ENCODE measurements at regions not wholly inside any gene's neighbourhood (a gene's known extent, or its start where the extent isn't known, plus 50 kb on each side); places are given as distances from the start of the nearest gene placed in this dataset.

DNA sequence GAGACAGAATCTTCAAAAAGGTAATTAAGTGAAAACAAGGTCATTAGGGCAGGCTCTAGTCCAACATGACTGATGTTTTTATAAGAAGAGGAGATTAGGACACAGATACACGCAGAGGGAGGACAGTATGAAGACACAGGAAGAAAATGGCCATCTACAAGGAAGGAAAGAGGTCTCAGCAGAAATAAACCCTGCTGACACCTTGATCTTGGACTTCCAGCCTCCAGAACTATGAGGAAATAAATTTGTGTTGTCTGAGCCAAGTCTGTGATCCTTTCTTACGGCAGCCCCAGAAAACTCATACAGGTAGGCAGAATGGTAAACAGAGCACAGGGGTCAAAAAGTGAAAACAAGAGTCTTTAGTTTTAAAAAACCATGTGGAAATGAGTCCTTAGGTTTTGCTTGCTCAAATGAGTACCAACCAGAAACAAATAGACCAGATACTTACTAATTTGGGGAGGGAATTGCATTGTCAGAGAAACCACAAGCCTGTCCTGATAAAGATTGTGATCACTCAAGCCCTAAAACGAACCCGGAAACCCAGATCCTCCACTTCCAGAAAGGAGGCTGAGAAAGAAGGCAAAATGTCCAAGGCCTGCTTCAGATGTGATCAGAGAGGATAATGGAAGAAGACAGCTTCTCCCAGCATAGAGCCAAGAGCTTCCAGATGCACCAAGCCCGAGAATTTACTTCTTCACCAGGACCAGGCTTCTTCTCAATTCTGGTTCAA is 93.9 kb downstream of the DUSP6 start:
- DNase-seq (ENCODE audit: extremely low read depth in 1 of 11, low read depth in 9 of 11, low spot score in 4 of 11), result no peak

DNA sequence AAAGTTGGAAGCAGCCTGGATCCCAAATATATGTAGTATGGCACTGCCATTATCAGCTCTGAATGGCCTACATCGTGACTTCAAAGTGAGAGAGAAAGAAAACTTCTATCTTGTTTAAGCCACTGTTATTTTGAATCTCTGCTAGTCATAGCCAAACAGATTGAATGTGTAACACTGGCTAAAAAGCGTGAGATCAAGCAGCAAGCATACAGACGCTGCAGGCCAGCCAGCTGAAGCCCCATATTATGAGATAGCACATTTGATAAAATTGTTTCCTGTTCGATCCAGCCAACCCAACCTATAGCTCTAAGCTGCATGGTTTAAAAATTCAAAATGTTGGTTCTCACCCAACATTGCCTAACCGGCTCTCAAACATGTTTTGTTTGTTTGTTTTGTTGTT is 95.0 kb downstream of the DUSP6 start:
- no peak for DNase-seq (ENCODE audit: extremely low read depth in 1 of 11, low read depth in 9 of 11, low spot score in 4 of 11)

DNA sequence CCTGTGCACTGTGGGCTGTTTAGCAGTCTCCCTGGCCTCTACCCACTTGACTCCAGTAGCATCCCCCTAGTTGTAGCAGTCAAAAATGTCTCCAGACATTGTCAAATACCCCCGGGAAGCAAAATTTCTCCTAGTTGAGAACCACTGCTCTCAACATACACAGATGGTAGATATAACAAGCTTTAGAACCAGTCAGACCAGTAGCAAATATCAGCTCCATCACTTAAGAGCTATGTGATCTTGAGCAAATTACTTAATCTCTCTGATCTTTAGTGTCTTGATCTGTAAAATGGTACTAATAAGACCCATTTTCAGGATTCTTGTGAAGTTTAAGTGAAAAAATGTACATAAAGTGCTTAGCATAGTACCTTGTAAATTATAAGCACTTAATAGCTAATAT is 96.2 kb downstream of the DUSP6 start:
- no peak for DNase-seq (ENCODE audit: extremely low read depth in 1 of 11, low read depth in 9 of 11, low spot score in 4 of 11)

DNA sequence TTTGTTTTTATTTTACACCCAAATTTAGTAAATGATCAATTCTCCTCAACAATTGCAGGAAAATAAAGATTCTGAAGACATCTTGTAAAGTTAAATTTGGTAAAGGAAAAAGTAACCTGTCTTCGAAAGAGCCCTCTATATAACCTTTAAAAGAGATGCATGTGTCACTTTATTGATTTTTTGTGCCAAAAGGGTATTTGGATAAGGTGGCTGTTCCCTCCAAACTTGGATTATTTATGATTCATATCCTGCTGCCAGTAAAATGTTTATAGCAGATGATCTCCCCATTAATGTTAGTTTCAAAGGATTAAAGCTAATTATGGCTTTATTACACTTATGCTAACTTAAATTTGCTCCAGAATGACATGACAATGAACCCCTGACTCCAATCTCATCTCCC is 98.8 kb downstream of the DUSP6 start:
- DNase-seq (ENCODE audit: extremely low read depth in 1 of 11, low read depth in 9 of 11, low spot score in 4 of 11), result no peak

DNA sequence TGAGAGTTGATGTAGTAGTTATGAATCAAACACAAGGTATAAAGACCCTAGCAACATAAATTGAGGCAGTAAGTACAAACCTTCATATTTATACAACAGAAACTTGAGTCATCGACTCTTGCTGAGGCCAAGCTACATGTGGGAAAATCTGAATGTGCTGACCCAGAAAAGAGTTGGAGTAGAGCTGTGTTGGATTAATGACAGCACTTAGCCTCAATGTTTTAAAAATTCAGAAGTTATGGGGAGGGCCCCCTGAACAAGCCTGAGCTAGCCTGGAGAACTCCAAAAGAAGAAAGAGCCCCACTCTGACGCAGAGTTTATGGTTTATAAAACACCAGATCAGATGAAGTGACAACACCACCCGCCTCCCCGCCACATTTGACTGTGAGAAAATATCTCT is 100.0 kb downstream of the DUSP6 start:
- no peak for DNase-seq (ENCODE audit: extremely low read depth in 1 of 11, low read depth in 9 of 11, low spot score in 4 of 11)

DNA sequence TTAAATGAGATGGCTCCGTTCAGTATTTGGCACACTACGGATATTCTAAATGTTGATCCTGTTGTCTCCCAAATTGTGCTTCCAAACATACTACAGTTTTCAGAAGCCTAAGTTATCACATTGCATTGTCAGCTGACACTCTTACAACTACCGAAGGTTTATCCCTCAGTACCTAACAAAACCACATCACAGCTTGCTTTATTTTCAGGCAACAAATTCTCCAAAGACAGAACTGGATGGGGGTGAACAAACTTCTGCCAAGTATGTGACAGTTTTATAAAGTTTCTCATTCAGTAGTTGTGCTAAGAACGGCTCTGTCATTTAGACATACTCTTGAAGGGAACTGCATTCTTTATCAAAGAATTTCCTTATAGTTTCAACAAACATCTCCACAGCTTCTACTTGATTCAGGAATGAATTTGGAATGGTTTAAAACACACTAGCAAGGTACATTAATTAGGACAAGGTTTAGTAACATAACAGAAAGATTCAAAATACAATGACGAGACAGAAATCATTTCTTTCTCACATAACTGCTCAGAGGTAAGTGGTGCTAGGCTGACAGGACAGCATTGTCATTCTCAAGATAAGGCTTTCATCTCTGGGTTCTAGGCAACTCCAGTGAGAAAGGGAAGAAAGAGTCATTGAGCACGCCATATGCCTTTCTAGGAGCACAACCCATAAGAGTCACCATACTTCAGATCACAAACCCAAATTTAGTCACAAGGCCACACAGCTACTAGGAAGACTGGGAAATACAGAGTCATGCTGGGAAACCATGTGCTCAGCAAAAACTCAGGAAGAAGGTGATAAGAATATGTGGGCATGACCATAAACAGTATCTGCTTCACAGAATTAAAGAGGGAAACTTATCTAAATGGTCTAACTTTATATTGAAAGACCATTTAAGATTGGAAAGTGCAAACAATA is 100.7 kb downstream of the DUSP6 start:
- no peak for DNase-seq (ENCODE audit: extremely low read depth in 1 of 11, low read depth in 9 of 11, low spot score in 4 of 11)

DNA sequence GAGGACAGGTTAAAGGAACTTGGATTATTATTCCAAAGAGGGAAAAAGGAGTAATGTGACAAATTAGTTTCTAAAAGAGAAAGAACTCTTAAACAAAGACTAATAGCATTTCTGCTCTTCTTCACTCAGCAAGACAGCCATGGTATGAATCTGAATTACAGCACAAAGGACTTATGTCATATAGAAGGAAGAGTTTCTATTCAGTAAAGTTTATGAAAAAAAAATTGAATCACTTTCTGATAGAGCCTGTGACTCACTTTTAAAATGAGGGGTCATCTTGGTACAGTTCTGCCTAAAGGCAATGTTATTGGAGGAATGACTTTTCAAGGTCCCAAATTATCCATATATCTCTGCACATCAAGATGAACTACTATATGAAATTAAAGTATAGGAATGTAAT is 101.7 kb downstream of the DUSP6 start:
- no peak for DNase-seq (ENCODE audit: extremely low read depth in 1 of 11, low read depth in 9 of 11, low spot score in 4 of 11)

DNA sequence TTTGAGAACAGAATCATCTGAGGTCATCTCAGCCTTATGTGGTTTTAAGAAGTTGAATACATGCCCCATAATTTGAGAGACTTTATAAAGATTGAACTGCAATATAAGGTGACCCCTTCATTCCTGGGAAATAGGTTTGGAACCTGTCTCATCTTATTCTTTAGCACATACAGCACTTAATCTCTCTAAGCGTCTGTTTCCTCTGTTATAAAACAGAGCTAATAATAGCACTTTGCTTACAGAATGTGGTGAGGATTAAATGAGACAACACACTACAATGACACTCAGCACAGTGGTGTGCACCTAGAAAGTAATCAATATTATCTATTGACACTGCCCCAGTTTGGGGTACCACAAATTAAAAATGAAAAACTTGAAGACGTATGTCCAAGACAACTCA is 102.1 kb downstream of the DUSP6 start:
- DNase-seq (ENCODE audit: extremely low read depth in 1 of 11, low read depth in 9 of 11, low spot score in 4 of 11), result no peak

DNA sequence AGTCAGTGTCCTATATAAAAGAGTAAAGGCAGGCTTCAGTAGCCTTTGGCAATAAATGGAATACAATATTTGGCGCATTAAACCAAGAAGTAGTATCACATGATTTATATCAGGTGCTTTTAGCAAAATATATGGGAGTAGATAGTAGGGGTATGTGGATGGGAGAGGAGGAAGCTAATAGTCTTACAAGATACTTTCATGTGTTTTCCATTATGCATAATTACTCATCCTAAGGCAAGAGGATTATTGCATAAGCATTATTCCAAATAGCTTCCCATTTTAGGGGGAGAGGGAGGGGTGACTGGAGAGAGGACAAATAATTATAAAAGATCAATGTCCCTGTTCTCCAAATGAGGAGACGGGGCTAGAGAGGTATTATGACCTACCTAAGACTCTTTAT is 104.3 kb downstream of the DUSP6 start:
- no peak for DNase-seq (ENCODE audit: extremely low read depth in 1 of 11, low read depth in 9 of 11, low spot score in 4 of 11)

DNA sequence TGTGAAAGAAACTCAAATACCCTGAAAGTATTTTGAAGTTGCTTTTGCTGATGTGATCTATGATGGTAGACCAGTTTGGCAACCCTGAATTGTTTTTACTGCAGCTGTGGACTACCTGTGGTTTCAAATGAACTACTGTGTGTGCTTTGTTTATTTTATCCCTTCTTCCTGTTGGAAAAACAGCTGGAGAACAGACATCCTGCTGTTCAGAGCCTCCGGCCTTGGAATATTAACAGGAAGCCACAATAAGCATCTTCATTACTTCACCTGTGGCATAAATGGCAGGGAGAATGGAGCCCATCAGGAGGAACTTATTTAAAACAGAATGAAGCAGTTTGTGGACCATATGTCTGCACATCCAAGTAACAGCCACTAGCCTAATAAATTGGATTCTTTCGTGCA is 104.8 kb downstream of the DUSP6 start:
- no peak for DNase-seq (ENCODE audit: extremely low read depth in 1 of 11, low read depth in 9 of 11, low spot score in 4 of 11)

DNA sequence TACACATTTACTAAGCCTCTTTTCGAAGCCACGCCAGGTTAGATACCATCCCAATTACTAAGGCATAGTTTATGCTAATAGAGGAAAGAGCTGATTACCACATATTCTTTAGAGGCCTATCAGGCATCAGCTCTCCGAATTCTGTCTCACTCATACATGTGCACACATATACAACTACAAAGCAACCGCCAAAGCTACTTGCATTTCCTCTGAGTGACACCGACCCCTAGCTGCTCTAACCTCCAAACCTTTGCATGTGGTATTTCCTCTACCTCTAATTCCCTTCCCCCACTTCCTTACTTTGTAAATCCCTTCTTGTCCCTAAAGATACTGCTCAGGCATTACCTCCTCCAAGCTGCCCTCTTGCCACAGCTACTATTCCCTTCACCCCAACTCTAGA is 107.2 kb downstream of the DUSP6 start:
- DNase-seq (ENCODE audit: extremely low read depth in 1 of 11, low read depth in 9 of 11, low spot score in 4 of 11), result no peak

DNA sequence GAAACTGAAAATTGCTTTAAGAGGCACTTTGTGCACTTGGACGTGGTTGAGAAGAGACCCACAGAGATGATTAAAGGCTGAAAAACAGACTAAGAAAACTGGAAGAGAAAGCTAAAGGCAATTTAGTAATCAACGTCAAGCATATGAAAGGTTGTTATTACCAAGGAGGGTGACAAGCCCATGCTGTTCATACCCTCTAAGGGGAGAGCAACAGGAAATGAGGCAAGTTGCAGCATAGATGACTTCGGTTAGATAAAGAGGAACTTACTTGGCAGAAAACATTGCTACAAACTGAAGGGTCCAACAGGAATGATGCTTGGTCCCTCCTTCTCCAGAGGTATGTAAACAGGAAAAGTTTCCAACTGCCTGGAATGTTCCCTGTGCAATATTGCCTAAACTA is 107.8 kb downstream of the DUSP6 start:
- no peak for DNase-seq (ENCODE audit: extremely low read depth in 1 of 11, low read depth in 9 of 11, low spot score in 4 of 11)

DNA sequence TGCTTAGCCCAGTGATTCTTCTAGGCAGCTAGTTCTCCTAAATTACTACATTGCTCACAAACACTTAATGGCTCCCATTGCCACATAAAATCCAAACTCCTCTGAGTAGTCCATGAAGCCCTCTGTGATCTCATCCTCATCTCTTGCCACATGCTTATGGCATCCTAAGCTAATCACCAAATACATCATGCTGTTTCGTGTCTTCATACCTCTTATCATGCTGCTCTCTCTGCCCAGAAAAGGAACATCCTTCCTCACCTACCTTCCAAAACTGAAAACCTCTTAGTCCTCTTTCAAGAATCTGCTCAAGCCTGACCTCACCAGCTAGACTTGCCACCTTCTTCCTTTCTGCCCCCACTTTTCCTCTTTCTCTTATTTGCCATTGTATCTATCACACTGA is 108.5 kb downstream of the DUSP6 start:
- no peak for DNase-seq (ENCODE audit: extremely low read depth in 1 of 11, low read depth in 9 of 11, low spot score in 4 of 11)

DNA sequence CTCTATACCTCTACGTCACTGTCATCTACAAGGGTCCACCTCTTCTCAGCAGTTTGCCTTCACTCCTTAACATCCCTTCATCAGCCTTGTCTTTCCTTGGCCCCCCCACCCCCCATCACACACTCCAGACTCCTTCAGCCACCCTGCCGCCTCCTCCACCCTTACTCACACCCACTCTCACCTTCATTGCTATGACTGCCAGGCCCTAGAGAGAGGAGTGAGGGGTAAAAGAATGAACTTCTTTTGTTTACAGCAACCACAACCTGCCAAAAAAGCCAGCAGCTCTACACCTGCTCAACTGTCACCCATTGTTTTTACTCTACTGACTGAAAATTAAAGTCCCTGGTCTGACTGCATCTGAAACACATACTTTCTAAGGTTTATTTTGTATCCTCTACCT is 112.8 kb downstream of the DUSP6 start:
- DNase-seq (ENCODE audit: extremely low read depth in 1 of 11, low read depth in 9 of 11, low spot score in 4 of 11), result no peak

DNA sequence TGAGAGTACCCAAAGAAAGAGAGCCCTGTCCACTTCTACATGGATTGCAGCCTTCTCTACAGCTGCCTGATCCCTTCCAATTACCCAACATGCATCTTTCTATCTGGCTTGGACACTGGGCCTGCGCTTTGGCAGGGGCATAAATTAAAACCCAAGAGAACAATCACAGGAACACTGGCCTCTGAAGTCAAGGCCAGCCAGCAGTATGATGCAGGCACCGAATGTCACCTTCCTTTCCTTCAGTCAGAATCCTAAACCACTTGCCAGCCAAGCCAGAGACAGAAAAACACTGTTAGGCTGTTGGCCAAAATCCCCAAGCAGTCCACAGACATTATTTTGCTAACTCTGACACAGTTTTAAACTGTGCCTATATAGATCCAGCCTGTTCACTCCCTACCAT is 113.7 kb downstream of the DUSP6 start:
- DNase-seq (ENCODE audit: extremely low read depth in 1 of 11, low read depth in 9 of 11, low spot score in 4 of 11), result no peak

DNA sequence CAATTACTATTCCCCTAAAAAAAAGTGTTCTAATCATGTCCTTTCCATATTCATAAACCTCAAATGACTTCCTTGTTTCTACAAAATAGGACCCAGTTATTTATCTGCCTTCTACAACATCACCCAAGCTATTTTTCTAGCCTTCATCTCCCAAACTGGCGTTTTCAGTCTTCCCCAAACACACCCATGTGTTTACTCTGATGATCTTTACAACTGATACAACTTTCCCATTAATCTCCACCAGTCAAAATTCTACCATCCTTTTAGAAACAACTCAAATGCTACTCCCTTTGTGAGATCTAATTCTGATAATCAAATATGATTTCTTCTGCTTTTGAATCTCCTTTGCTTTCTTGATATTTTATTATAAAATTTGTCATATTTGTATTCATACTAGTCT is 114.5 kb downstream of the DUSP6 start:
- DNase-seq (ENCODE audit: extremely low read depth in 1 of 11, low read depth in 9 of 11, low spot score in 4 of 11), result no peak

DNA sequence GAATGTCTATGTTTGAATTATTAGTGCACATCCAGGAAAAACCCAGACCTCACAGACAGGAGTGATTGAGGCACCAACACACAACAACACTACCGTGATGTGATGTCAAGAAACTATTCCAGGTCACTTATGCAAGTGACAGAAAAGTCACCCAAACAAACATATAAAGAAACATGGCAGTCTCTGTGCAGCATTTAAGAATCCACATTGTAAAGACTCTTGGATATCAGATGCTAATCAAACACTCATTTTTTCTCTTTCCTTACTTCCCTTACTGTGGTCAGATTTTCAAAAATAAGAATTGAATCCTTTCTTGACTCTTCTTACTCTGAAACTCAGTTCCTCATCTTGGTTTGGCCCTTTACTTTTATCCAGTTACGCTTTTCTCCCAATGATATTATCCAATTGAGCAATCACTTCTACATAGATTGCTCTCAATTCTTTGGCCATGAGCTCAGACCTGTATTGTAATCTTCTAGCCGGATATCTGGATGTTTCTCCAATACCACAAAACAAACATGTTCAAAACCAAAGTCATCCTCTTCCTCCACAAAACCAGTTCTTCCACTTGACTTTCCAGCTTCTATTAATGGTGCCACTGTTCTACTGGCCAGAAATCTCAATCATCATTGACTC is 115.4 kb downstream of the DUSP6 start:
- no peak for DNase-seq (ENCODE audit: extremely low read depth in 1 of 11, low read depth in 9 of 11, low spot score in 4 of 11)

DNA sequence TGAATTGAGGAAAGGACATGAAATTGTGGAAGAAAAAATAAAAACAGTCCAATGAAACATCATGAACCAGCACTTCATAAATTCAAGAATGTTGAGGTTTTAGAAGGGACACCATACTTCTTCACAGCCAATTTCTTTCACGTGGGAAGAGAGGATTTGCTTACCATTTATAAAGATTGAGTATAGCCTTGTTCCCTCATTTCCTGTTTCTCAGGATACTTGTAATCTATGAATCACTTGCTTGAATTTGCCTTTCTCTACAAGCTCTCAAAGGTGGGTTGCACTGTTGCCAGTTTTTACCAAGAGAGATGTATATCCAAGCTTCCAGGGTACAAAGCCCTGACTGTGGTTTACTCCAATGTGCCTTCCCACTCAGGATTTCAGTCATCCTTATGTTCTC is 116.1 kb downstream of the DUSP6 start:
- DNase-seq (ENCODE audit: extremely low read depth in 1 of 11, low read depth in 9 of 11, low spot score in 4 of 11), result no peak

DNA sequence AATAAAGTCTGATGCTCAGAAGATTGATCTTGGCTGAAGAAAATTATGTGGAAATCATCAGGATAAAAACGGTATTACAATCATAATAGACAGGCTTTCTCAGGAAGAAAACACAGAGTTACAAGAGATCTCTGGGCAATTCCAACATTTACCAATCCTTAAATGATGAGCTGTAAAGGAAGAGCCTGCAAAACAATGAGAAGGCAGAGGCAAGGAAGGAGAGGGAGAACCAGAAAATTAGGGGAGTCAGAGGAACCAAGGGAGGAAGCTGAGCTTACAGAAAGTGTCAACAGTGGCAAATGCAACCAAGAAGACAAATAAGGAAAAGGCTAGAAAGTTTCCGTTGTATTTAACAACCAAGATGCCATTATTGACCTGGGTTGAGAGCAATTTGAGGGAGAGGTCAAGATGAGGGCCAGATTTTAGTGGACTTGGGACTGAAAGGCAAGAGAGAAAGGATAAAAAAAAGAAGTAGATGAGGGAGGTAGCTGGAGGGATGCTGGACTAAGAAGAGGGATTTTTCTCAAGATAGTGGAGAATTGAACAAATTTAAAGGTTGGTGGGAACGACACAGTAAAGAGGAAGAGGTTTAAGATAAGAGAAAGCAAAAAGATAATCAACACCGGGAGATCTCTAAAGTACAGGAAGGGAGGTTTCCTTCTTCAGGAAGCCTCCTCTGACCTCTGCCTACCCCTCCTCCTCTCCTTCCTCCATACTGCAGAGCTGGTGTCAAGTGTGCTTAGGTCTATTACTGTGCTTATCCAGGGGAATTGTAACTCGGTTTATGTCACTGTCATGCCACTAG is 116.9 kb downstream of the DUSP6 start:
- DNase-seq (ENCODE audit: extremely low read depth in 1 of 11, low read depth in 9 of 11, low spot score in 4 of 11), result no peak

Measured in renal cortex interstitium (tissue), 11 donors.